ENCODE measurements at regions not wholly inside any gene's neighbourhood (a gene's known extent, or its start where the extent isn't known, plus 50 kb on each side); places are given as distances from the start of the nearest gene placed in this dataset.
"Not testable (repeated sequence)": the region's sequence is repeated elsewhere in the genome, so short reads cannot be mapped to it uniquely, and the experiment has no call there.

GRCh38 chr1:83479591-83480239, 519.2 kb downstream of the TTLL7 start:
- not testable (repeated sequence) for TF ChIP-seq POLR2AphosphoS5, CTCF (IDR thresholded peaks at IDR 0.05)

Measured in suprapubic skin (tissue), 3 donors.